H1 (cell line): ENCODE measurements at regions not wholly inside any gene's neighbourhood (a gene's known extent, or its start where the extent isn't known, plus 50 kb on each side); places are given as distances from the start of the nearest gene placed in this dataset.

Experiments
- CTCF ChIA-PET: fragments of 300-600 bp; sonication (Branson Sonifier 250); formaldehyde crosslinking; loops from one replicate; lab custom pipeline; 2021; ENCODE audit not compliant: partially characterized antibody; lab: Charles Lee
- POLR2A ChIA-PET: fragments of 300-600 bp; sonication (Branson Sonifier 250); formaldehyde crosslinking; loops from one replicate; lab custom pipeline; 2021; ENCODE audit warnings: inconsistent platforms; ENCODE audit not compliant: partially characterized antibody; lab: Charles Lee
- DNase-seq, 2 experiments: peaks; one replicate each; pipeline versions ENCODE4 v3.0.0 to v3.0.0-alpha.2; 2010 to 2022; ENCODE audit warnings: low spot score in 2 of 2, low read depth in 1 of 2, mixed read lengths in 1 of 2
- FAIRE-seq: peaks from 2 replicates; lab custom pipeline; 2011; peaks lifted over from hg19 to GRCh38; lab: Jason Lieb, UNC
- H2AFZ ChIP-seq: 2 replicates; pipeline ENCODE4 v1.8.1; 2012; ENCODE audit warnings: low read length, inconsistent platforms
- H2AK5ac ChIP-seq: 2 replicates; pipeline ENCODE4 v1.6.1; 2013; ENCODE audit warnings: low read depth, low read length
- H2BK120ac ChIP-seq: replicated peaks from 2 replicates; pipeline ENCODE3; 2013; ENCODE audit warnings: low read depth, low read length, inconsistent platforms
- H2BK12ac ChIP-seq: 2 replicates; pipeline ENCODE4 v1.6.1; 2013; ENCODE audit warnings: low read depth, low read length
- H2BK15ac ChIP-seq: 2 replicates; pipeline ENCODE4 v1.6.1; 2013; ENCODE audit warnings: low read length
- H2BK20ac ChIP-seq: 2 replicates; pipeline ENCODE4 v1.6.1; 2013; ENCODE audit warnings: low read length
- H2BK5ac ChIP-seq: 2 replicates; pipeline ENCODE4 v1.6.1; 2013; ENCODE audit warnings: low read depth, low read length
- H3K14ac ChIP-seq: 2 replicates; pipeline ENCODE4 v1.6.1; 2013; ENCODE audit warnings: inconsistent platforms; ENCODE audit not compliant: insufficient read length
- H3K18ac ChIP-seq: 2 replicates; pipeline ENCODE4 v1.6.1; 2013; ENCODE audit warnings: low read length; ENCODE audit errors: extremely low read depth
- H3K23ac ChIP-seq: 2 replicates; pipeline ENCODE4 v1.6.1; 2013; ENCODE audit warnings: inconsistent platforms; ENCODE audit not compliant: insufficient read length
- H3K23me2 ChIP-seq: 2 replicates; pipeline ENCODE4 v1.6.1; 2013; ENCODE audit warnings: low read depth, low read length
- H3K27ac ChIP-seq: 2 replicates; pipeline ENCODE4 v1.6.1; 2011; ENCODE audit warnings: low read depth, low read length, inconsistent platforms
- H3K27me3 ChIP-seq, 4 experiments: replicated peaks in 1 of 4; 1 replicate in 1 of 4; 2 replicates in 3 of 4; pipeline versions ENCODE4 v1.6.1 to v1.8.1; 2011 to 2013; ENCODE audit warnings: low read length in 3 of 4, mild to moderate bottlenecking in 3 of 4, inconsistent platforms in 2 of 4, mixed read lengths in 2 of 4, moderate library complexity in 1 of 4; ENCODE audit not compliant: control insufficient read depth in 3 of 4, insufficient read depth in 3 of 4; ENCODE audit errors: extremely low read depth in 1 of 4
- H3K36me3 ChIP-seq, 4 experiments: 2 replicates each; pipeline versions ENCODE4 v1.6.1 to v1.8.1; 2011 to 2013; ENCODE audit warnings: mild to moderate bottlenecking in 4 of 4, low read length in 3 of 4, moderate library complexity in 2 of 4, control low read depth in 1 of 4, inconsistent platforms in 1 of 4; ENCODE audit not compliant: insufficient read depth in 4 of 4, control insufficient read depth in 2 of 4
- H3K4ac ChIP-seq: replicated peaks from 2 replicates; pipeline ENCODE3; 2013; ENCODE audit warnings: low read length, low read depth, mixed read lengths, inconsistent platforms; ENCODE audit not compliant: insufficient read length
- H3K4me1 ChIP-seq, 4 experiments: replicated peaks in 1 of 4; 1 replicate in 1 of 4; 2 replicates in 3 of 4; pipeline versions ENCODE4 v1.6.1 to v1.8.1; 2011 to 2013; ENCODE audit warnings: low read length in 3 of 4, inconsistent platforms in 2 of 4, mixed read lengths in 1 of 4; ENCODE audit not compliant: insufficient read depth in 4 of 4, control insufficient read depth in 3 of 4
- H3K4me2 ChIP-seq, 2 experiments: 2 replicates each; pipeline versions ENCODE4 v1.6.1 to v1.8.1; 2011 to 2013; ENCODE audit warnings: low read depth in 2 of 2, low read length in 2 of 2, control low read depth in 1 of 2, inconsistent platforms in 1 of 2, mild to moderate bottlenecking in 1 of 2; ENCODE audit not compliant: insufficient read depth in 1 of 2
- H3K4me3 ChIP-seq, 4 experiments: fragments of 200-600, 300-600 bp in 1 of 4; sonication (generic), shearing (Covaris generic), sonication (Bioruptor Twin) in 1 of 4; 2 replicates each; pipeline versions ENCODE4 v1.5.1 to v1.8.1; 2011 to 2016; ENCODE audit warnings: low read length in 4 of 4, low read depth in 3 of 4, control low read depth in 2 of 4, inconsistent platforms in 2 of 4, mild to moderate bottlenecking in 2 of 4, mixed read lengths in 1 of 4, moderate library complexity in 1 of 4; ENCODE audit not compliant: insufficient read depth in 2 of 4; ENCODE audit errors: extremely low read depth in 1 of 4
- H3K56ac ChIP-seq: replicated peaks from 2 replicates; pipeline ENCODE3; 2013; ENCODE audit warnings: low read depth, mild to moderate bottlenecking, mixed read lengths, low read length, inconsistent platforms; ENCODE audit not compliant: insufficient read length
- H3K79me1 ChIP-seq: 2 replicates; pipeline ENCODE4 v1.6.1; 2013; ENCODE audit warnings: low read depth, low read length, control low read depth
- H3K79me2 ChIP-seq, 2 experiments: 2 replicates each; pipeline versions ENCODE4 v1.6.1 to v1.8.1; 2012 to 2013; ENCODE audit warnings: low read length in 2 of 2, mild to moderate bottlenecking in 2 of 2, inconsistent platforms in 1 of 2; ENCODE audit not compliant: insufficient read depth in 2 of 2, control insufficient read depth in 1 of 2
- H3K9ac ChIP-seq, 4 experiments: replicated peaks in 1 of 4; 1 replicate in 1 of 4; 2 replicates in 3 of 4; pipeline versions ENCODE4 v1.6.1 to v1.8.1; 2011 to 2013; ENCODE audit warnings: low read depth in 3 of 4, low read length in 3 of 4, control low read depth in 2 of 4, mild to moderate bottlenecking in 2 of 4, moderate library complexity in 2 of 4, inconsistent platforms in 1 of 4; ENCODE audit errors: extremely low read depth in 1 of 4
- H3K9me3 ChIP-seq, 2 experiments: 2 replicates each; pipeline versions ENCODE4 v1.6.1 to v1.8.1; 2012 to 2013; ENCODE audit warnings: mild to moderate bottlenecking in 2 of 2, moderate library complexity in 2 of 2, control low read depth in 1 of 2, inconsistent platforms in 1 of 2, low read depth in 1 of 2, low read length in 1 of 2, mixed read lengths in 1 of 2; ENCODE audit not compliant: insufficient read depth in 2 of 2
- H4K20me1 ChIP-seq, 2 experiments: replicated peaks in 1 of 2; 2 replicates each; pipeline versions ENCODE3 to v1.8.1; 2011 to 2013; ENCODE audit warnings: inconsistent platforms in 2 of 2, low read length in 2 of 2, mild to moderate bottlenecking in 1 of 2; ENCODE audit not compliant: insufficient read depth in 2 of 2, control insufficient read depth in 1 of 2
- H4K5ac ChIP-seq: 2 replicates; pipeline ENCODE4 v1.6.1; 2013; ENCODE audit warnings: low read length, low read depth, mixed read lengths, inconsistent platforms; ENCODE audit not compliant: insufficient read length
- H4K8ac ChIP-seq: 2 replicates; pipeline ENCODE4 v1.8.0; 2013; ENCODE audit warnings: mild to moderate bottlenecking, moderate library complexity, low read length, inconsistent platforms; ENCODE audit not compliant: insufficient read depth; ENCODE audit errors: extremely low read depth
- H4K91ac ChIP-seq: replicated peaks from 2 replicates; pipeline ENCODE3; 2013; ENCODE audit warnings: low read length, mixed read lengths, inconsistent platforms; ENCODE audit not compliant: insufficient read length
- BRCA1 ChIP-seq: IDR thresholded peaks from 2 replicates; pipeline ENCODE4 v1.6.1; 2012; ENCODE audit warnings: low read depth, low read length, improper control_type of control experiment
- CBX8 ChIP-seq: fragments of 300-800, 300-1000 bp; sonication (generic); IDR thresholded peaks from 2 replicates; pipeline ENCODE4 v1.7.1; 2016; ENCODE audit warnings: low read depth, low read length, borderline replicate concordance
- HDAC6 ChIP-seq: IDR thresholded peaks from one replicate; pipeline ENCODE4 v1.7.1; 2012; ENCODE audit warnings: low read depth, mild to moderate bottlenecking, inconsistent platforms, low read length, moderate library complexity
- NRF1 ChIP-seq: IDR thresholded peaks from 2 replicates; pipeline ENCODE4 v1.6.1; 2011; ENCODE audit warnings: mild to moderate bottlenecking, low read depth, low read length, improper control_type of control experiment
- PHF8 ChIP-seq: fragments of 200-600 bp; sonication (generic); conservative IDR thresholded peaks from 2 replicates; pipeline ENCODE4 v1.7.1; 2012; ENCODE audit warnings: low read depth, mild to moderate bottlenecking, inconsistent platforms, low read length, moderate library complexity
- RAD21 ChIP-seq, 2 experiments: IDR thresholded peaks in 1 of 2; conservative IDR thresholded peaks in 1 of 2; 2 replicates each; pipeline ENCODE4 v1.6.1; 2011; ENCODE audit warnings: low read depth in 2 of 2, low read length in 2 of 2, improper control_type of control experiment in 1 of 2, inconsistent platforms in 1 of 2, mild to moderate bottlenecking in 1 of 2, moderate library complexity in 1 of 2
- SIN3A ChIP-seq, 2 experiments: IDR thresholded peaks in 1 of 2; conservative IDR thresholded peaks in 1 of 2; 2 replicates each; pipeline ENCODE4 v1.6.1; 2011 to 2012; ENCODE audit warnings: low read length in 2 of 2, improper control_type of control experiment in 1 of 2, low read depth in 1 of 2, mild to moderate bottlenecking in 1 of 2
- SP1 ChIP-seq: IDR thresholded peaks from 2 replicates; pipeline ENCODE4 v1.6.1; 2011; ENCODE audit warnings: low read depth, low read length
- SP2 ChIP-seq: IDR thresholded peaks from 2 replicates; pipeline ENCODE4 v1.6.1; 2012; ENCODE audit warnings: mild to moderate bottlenecking, low read length, inconsistent platforms

DNA sequence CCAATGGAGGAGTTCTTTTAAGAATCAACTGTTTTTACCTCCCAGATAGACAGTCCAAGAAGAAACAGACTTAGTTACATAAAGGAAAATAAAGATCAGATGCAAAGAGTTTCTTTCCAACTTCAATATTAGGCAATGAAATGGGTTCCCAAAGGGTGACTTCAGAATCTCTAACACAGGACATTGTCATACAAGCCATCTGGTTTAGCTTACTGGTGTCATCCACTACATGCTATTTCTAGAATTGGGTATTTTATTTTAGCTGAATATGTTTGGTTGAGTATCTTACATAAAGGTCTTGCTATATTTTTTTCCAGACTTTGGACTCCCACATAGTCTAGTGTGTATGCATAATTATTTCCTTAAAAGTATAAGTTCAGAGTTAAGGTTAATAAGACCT, 162.1 kb upstream of the SLC7A11 start:
- no peak for FAIRE-seq
- H3K23me2 ChIP-seq: no peaks in the 10 kb centered on the region
- CTCF ChIA-PET: interaction anchor here (1.1 kb wide), 1 partner anchor 183 kb away, joined by 3 read pairs; no protein-coding TSS in a partner anchor

More for the DNA sequence above, 162.1 kb upstream of the SLC7A11 start:
- H3K56ac ChIP-seq: no peak overlapping the region
- no peaks in the 10 kb centered on the region for H3K79me2 ChIP-seq
- no peak overlapping the region for H3K4ac ChIP-seq
- no peak overlapping the region for H2BK15ac ChIP-seq
- H3K9ac ChIP-seq: no peak overlapping the region
- DNase-seq: no peak
- H3K18ac ChIP-seq: no peak overlapping the region
- no peaks in the 10 kb centered on the region; a peak in 1 of 7 replicates for H3K4me1 ChIP-seq
- H3K23ac ChIP-seq: no peak overlapping the region
- H4K20me1 ChIP-seq: no peaks in the 10 kb centered on the region
- H2AFZ ChIP-seq: no peak overlapping the region
- H2BK5ac ChIP-seq: no peak overlapping the region
- no peaks in the 10 kb centered on the region for H3K36me3 ChIP-seq
- H2BK20ac ChIP-seq: no peak overlapping the region
- peaks cover 0 to 4% (median 0%) of the 10 kb centered on the region in 4 experiments; a peak in 2 of 7 replicates for H3K27me3 ChIP-seq
- TF ChIP-seq SP2: no peak
- TF ChIP-seq HDAC6: no peak
- no peak for TF ChIP-seq SP1
- no peak for TF ChIP-seq RAD21 (IDR thresholded peaks at IDR 0.05 in 1 of 2, conservative IDR thresholded peaks at IDR 0.05 in 1 of 2; ENCODE audit: low read depth in 2 of 2, low read length in 2 of 2)
- TF ChIP-seq SIN3A (conservative IDR thresholded peaks at IDR 0.05 in 1 of 2, IDR thresholded peaks at IDR 0.05 in 1 of 2; ENCODE audit: low read depth in 1 of 2, low read length in 2 of 2): no peak
- TF ChIP-seq BRCA1: no peak
- no peak for TF ChIP-seq NRF1
- TF ChIP-seq PHF8: no peak
- no peak for TF ChIP-seq CBX8
- TF ChIP-seq, all 59 proteins: peak for 0
- Histone ChIP-seq H2BK120ac (no peak overlapping the region), H2AK5ac (no peak overlapping the region), H3K79me1 (no peaks in the 10 kb centered on the region), H4K5ac (no peak overlapping the region), H3K4me2 (no peak overlapping the region), H4K8ac (no peak overlapping the region), H3K27ac (no peak overlapping the region), H3K4me3 (no peak overlapping the region), H4K91ac (no peak overlapping the region), H3K9me3 (no peaks in the 10 kb centered on the region), H2BK12ac (no peak overlapping the region), H3K14ac (no peak overlapping the region)
- POLR2A ChIA-PET: no interaction called here
